CD4-positive, CD25-positive, alpha-beta regulatory T cell (primary cell): ENCODE measurements at regions not wholly inside any gene's neighbourhood (a gene's known extent, or its start where the extent isn't known, plus 50 kb on each side); places are given as distances from the start of the nearest gene placed in this dataset.

ENCODE experiments used
- ATAC-seq, 2 donors: fragments of 150-1000 bp; cut with Tn5 transposase; one replicate each; pipeline ENCODE4 v1.10.0; 2021; ENCODE audit warnings: low read depth in 2 of 2, moderate number of reproducible peaks in 2 of 2, moderate library complexity in 1 of 2
- DNase-seq, 3 donors: peaks; one replicate each; pipeline versions ENCODE4 v3.0.0 to v3.0.0-alpha.2; 2012 to 2022; ENCODE audit warnings: mixed read lengths in 1 of 3
- H3K27ac ChIP-seq: one replicate; pipeline ENCODE4 v1.7.0; 2013; ENCODE audit warnings: mild to moderate bottlenecking, low read length; ENCODE audit not compliant: insufficient read depth, poor library complexity, severe bottlenecking
- H3K27me3 ChIP-seq: one replicate; pipeline ENCODE4 v1.7.0; 2013; ENCODE audit warnings: low read length; ENCODE audit not compliant: control insufficient read depth, insufficient read depth
- H3K36me3 ChIP-seq: one replicate; pipeline ENCODE4 v1.7.0; 2013; ENCODE audit warnings: mild to moderate bottlenecking, low read length, moderate library complexity; ENCODE audit not compliant: control insufficient read depth, insufficient read depth
- H3K4me1 ChIP-seq: 2 replicates; pipeline ENCODE4 v1.7.0; 2013; ENCODE audit warnings: mild to moderate bottlenecking, low read length; ENCODE audit not compliant: insufficient read depth, control insufficient read depth, poor library complexity, severe bottlenecking
- H3K4me3 ChIP-seq: one replicate; pipeline ENCODE4 v1.7.0; 2013; ENCODE audit warnings: low read depth, mild to moderate bottlenecking, low read length, moderate library complexity
- H3K9me3 ChIP-seq, 2 experiments: 1 replicate in 1 of 2; 2 replicates in 1 of 2; pipeline ENCODE4 v1.7.0; 2013; ENCODE audit warnings: low read length in 2 of 2, mild to moderate bottlenecking in 1 of 2, moderate library complexity in 1 of 2; ENCODE audit not compliant: control insufficient read depth in 2 of 2
- H3K27ac Mint-ChIP-seq, 3 donors: one replicate each; pipeline ENCODE4 v1.8.0; 2020 to 2022; ENCODE audit warnings: mild to moderate bottlenecking in 3 of 3, mixed read lengths in 3 of 3, moderate library complexity in 2 of 3
- H3K27me3 Mint-ChIP-seq: one replicate; pipeline ENCODE4 v1.8.0; 2022; ENCODE audit warnings: mild to moderate bottlenecking, mixed read lengths
- H3K36me3 Mint-ChIP-seq: one replicate; pipeline ENCODE4 v1.8.0; 2020; ENCODE audit warnings: mixed read lengths
- H3K4me1 Mint-ChIP-seq, 4 donors: one replicate each; pipeline ENCODE4 v1.8.0; 2020 to 2022; ENCODE audit warnings: mixed read lengths in 4 of 4, mild to moderate bottlenecking in 1 of 4
- H3K4me3 Mint-ChIP-seq, 4 donors: one replicate each; pipeline ENCODE4 v1.8.0; 2020 to 2022; ENCODE audit warnings: mild to moderate bottlenecking in 4 of 4, mixed read lengths in 4 of 4, moderate library complexity in 3 of 4
- H3K9me3 Mint-ChIP-seq, 7 donors: one replicate each; pipeline ENCODE4 v1.8.0; 2020 to 2022; ENCODE audit warnings: mixed read lengths in 7 of 7, mild to moderate bottlenecking in 3 of 7, moderate library complexity in 2 of 7

DNA sequence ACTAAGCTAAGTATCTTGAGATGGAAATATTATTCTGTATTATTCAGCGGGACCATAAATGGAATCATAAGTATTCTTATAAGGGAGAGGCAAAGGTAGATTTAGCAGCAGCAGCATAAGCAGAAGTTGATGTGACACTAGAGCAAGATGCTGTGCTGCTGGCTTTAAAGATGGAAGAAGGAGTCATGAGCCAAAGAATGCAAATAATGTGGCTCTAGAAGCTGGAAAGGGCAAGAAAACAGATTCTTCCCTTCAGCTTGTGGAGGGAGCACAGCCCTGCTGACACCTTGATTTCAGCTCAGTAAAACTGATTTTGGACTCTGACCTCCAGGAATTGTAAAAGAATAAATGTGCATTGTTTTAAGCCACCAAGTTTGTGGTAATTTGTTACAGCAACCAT lies 144.2 kb upstream of the ANKRD28 start:
- H3K36me3 ChIP-seq: no peaks in the 10 kb centered on the region
- Mint-ChIP-seq H3K4me3 (no peak overlapping the region), H3K27me3 (no peaks in the 10 kb centered on the region), H3K36me3 (no peaks in the 10 kb centered on the region), H3K27ac (no peak overlapping the region), H3K9me3 (peaks cover 0 to 6% (median 4%) of the 10 kb centered on the region in 7 donors), H3K4me1 (peaks cover 0 to 3% (median 0%) of the 10 kb centered on the region in 4 donors)
- ATAC-seq: no peak
- no peak overlapping the region for H3K27ac ChIP-seq
- no peak overlapping the region for H3K4me3 ChIP-seq
- H3K4me1 ChIP-seq: no peaks in the 10 kb centered on the region
- peaks cover 4% of the 10 kb centered on the region for H3K27me3 ChIP-seq
- H3K9me3 ChIP-seq: no peaks in the 10 kb centered on the region
- no peak for DNase-seq

DNA sequence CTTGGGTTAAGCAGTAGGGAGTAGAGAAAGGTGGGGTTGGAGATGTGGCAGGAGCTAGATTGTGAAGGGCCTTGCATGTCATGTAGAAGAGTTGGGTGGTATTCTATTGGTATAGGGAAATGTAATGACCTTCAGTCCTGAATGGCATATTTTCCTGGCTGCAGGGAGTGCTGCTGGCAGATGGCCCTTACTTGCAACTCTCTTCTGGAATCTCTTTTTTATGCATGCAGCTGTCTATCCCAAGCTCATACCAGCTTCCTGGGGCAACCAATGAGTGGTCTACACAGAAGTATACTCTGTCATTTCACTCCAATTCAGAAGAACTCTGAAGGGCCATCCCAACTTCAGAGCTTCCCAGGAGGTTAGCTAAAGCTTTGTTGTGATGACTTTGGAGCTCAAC lies 144.7 kb upstream of the ANKRD28 start:
- H3K4me1 ChIP-seq: no peaks in the 10 kb centered on the region
- ATAC-seq (no peak), DNase-seq (no peak)
- H3K4me3 Mint-ChIP-seq: no peak overlapping the region
- H3K36me3 ChIP-seq: no peaks in the 10 kb centered on the region
- H3K4me1 Mint-ChIP-seq: peaks cover 0 to 3% (median 0%) of the 10 kb centered on the region in 4 donors
- peaks cover 4% of the 10 kb centered on the region for H3K27me3 ChIP-seq
- no peak overlapping the region for H3K27ac Mint-ChIP-seq
- H3K27me3 Mint-ChIP-seq: no peaks in the 10 kb centered on the region
- H3K9me3 ChIP-seq: no peaks in the 10 kb centered on the region
- H3K4me3 ChIP-seq: no peak overlapping the region
- no peaks in the 10 kb centered on the region for H3K36me3 Mint-ChIP-seq
- no peak overlapping the region for H3K27ac ChIP-seq
- H3K9me3 Mint-ChIP-seq: peaks cover 0 to 6% (median 4%) of the 10 kb centered on the region in 7 donors

DNA sequence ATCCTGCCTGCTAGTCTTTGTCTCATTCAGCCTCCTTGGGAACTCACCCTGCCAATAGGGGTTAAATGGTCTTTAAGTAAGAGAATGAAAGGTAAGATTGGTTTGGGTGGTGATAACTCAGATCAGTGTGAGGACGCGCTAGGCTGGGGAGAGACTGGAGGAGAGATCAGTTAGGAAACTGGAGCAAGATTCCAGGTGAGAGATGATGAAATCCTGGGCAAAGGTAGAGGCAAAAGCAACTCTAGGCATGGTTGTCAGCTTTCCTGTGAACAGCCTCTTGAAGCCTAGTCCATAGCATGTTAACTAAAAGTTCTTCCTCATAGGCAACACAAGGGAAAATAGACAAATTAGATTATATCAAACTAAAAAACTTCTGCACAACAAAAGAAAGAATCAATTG lies 145.2 kb upstream of the ANKRD28 start:
- no peaks in the 10 kb centered on the region for H3K36me3 Mint-ChIP-seq
- peaks cover 0 to 3% (median 0%) of the 10 kb centered on the region in 4 donors for H3K4me1 Mint-ChIP-seq
- H3K4me1 ChIP-seq: no peaks in the 10 kb centered on the region
- ATAC-seq: no peak
- no peaks in the 10 kb centered on the region for H3K36me3 ChIP-seq
- no peak overlapping the region for H3K27ac Mint-ChIP-seq
- H3K27me3 ChIP-seq: peaks cover 4% of the 10 kb centered on the region
- no peaks in the 10 kb centered on the region for H3K9me3 ChIP-seq
- no peaks in the 10 kb centered on the region for H3K27me3 Mint-ChIP-seq
- no peak overlapping the region for H3K27ac ChIP-seq
- no peak overlapping the region for H3K4me3 Mint-ChIP-seq
- peaks cover 0 to 6% (median 4%) of the 10 kb centered on the region in 7 donors for H3K9me3 Mint-ChIP-seq
- H3K4me3 ChIP-seq: no peak overlapping the region
- no peak for DNase-seq

DNA sequence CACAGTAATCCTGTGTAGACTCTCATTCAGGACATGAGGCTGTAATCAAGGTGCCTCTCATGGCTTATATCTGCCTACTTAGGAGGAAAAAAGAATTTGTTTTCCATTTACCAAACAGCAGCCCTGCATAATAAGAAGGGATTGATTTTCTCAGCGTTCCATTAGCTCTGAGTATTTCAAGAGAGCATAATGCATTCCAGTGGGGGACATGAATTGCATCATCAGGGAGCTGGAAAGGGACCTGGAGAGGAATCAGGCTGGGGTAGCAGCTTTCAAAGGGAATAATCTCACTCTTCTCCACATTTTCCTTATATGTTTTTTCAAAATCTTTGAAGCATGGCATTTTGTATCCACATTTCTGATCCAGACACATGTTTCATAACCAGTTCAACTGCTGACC lies 150.6 kb upstream of the ANKRD28 start:
- Mint-ChIP-seq H3K27ac (peak overlapping the region in 1 of 3 donors; percentile 12), H3K9me3 (peaks cover 0 to 2% (median 0%) of the 10 kb centered on the region in 7 donors), H3K36me3 (peaks cover 4% of the 10 kb centered on the region), H3K4me3 (no peak overlapping the region), H3K4me1 (peaks cover 0 to 3% (median 0%) of the 10 kb centered on the region in 4 donors), H3K27me3 (peaks cover 5% of the 10 kb centered on the region)
- Histone ChIP-seq H3K4me3 (no peak overlapping the region), H3K27me3 (no peaks in the 10 kb centered on the region), H3K4me1 (no peaks in the 10 kb centered on the region), H3K27ac (no peak overlapping the region), H3K36me3 (no peaks in the 10 kb centered on the region), H3K9me3 (no peaks in the 10 kb centered on the region)
- DNase-seq (no peak), ATAC-seq (no peak)

DNA sequence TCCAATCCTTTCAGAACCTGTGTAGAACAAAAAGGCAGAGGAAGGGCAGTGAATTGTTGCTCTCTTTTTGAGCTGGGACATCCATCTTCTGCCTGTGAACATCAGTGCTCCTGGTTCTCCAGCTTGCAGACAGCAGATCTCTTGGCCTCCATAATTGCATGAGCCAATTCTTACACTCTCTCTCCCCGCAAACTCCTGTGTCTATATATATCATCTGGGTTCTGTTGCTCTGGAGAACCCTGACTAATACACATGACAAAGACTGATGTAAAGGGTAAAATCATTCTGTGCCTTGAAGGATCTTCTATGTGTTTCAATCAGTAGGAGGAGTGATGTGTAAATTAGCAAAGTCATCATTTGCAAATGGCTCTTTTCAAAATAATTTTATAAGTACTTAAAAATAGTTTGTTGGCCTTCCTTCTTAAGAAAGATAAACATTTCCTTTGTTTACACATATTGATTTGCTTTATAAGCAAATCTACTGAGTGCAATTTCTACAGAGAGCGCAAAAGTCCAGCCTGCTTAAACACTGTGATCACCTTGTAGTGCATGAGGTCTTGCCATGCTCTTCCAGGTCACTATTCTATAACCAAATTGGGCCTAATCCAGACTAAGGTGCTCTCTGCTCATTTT lies 154.9 kb upstream of the ANKRD28 start:
- H3K36me3 Mint-ChIP-seq: peaks cover 4% of the 10 kb centered on the region
- H3K9me3 Mint-ChIP-seq: peaks cover 0 to 2% (median 0%) of the 10 kb centered on the region in 7 donors
- peaks cover 5% of the 10 kb centered on the region for H3K27me3 Mint-ChIP-seq

DNA sequence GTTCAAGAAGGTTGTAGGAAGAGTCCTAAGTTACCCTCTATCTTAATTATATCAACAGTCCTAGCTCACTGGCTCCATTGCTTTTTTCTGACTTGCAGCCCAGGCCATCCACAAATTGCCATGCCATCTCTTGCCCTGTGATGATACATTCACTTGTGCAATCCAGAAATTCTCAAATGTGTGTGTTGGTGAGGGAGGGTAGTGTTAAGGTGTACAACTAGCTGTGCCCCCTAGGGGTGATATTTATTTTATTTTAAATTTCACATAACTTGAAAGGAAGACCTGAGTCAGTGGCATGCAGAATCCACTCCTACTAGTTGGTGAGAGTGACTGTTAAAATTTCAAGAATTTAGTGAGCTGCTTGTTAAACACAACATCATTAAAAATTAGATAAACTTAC lies 156.1 kb upstream of the ANKRD28 start:
- no peaks in the 10 kb centered on the region for H3K4me1 ChIP-seq
- no peak overlapping the region for H3K27ac ChIP-seq
- Mint-ChIP-seq H3K4me3 (no peak overlapping the region), H3K9me3 (peaks cover 0 to 2% (median 0%) of the 10 kb centered on the region in 7 donors), H3K27me3 (peaks cover 5% of the 10 kb centered on the region), H3K4me1 (no peaks in the 10 kb centered on the region), H3K27ac (no peak overlapping the region), H3K36me3 (peaks cover 4% of the 10 kb centered on the region)
- H3K9me3 ChIP-seq: no peaks in the 10 kb centered on the region
- H3K36me3 ChIP-seq: no peaks in the 10 kb centered on the region
- peak in 1 of 3 donors; percentile 37 for DNase-seq
- H3K27me3 ChIP-seq: no peaks in the 10 kb centered on the region
- ATAC-seq: no peak
- no peak overlapping the region for H3K4me3 ChIP-seq

More for the DNA sequence above, 154.9 kb upstream of the ANKRD28 start:
- DNase-seq (no peak), ATAC-seq (no peak)
- H3K4me1 Mint-ChIP-seq: no peaks in the 10 kb centered on the region
- Histone ChIP-seq H3K36me3 (no peaks in the 10 kb centered on the region), H3K27me3 (no peaks in the 10 kb centered on the region), H3K27ac (no peak overlapping the region), H3K9me3 (no peaks in the 10 kb centered on the region), H3K4me3 (no peak overlapping the region), H3K4me1 (no peaks in the 10 kb centered on the region)
- no peak overlapping the region for H3K27ac Mint-ChIP-seq
- no peak overlapping the region for H3K4me3 Mint-ChIP-seq

DNA sequence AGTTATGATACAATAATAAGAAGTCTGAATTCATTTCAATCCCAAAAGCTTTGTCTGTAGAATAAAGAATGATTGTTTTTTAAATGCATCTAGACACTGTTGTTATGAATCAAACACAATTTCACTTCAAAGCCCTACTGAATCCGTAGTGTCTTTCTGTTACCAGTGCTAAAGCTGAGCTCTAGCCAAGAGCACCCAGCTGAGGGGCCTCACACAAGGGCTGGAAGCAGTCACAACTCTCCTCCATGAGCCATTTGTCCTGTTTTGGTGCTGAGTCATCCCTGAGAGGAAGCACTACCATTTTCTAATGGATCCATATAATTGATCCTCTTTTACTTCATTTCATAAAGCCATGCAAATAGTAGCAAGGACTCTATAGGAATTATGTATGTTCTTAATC lies 158.2 kb upstream of the ANKRD28 start:
- no peaks in the 10 kb centered on the region for H3K27me3 ChIP-seq
- no peak overlapping the region for H3K4me3 ChIP-seq
- no peaks in the 10 kb centered on the region for H3K36me3 ChIP-seq
- no peaks in the 10 kb centered on the region for H3K4me1 ChIP-seq
- peaks cover 5% of the 10 kb centered on the region for H3K27me3 Mint-ChIP-seq
- H3K4me3 Mint-ChIP-seq: no peak overlapping the region
- H3K9me3 Mint-ChIP-seq: peaks cover 0 to 2% (median 0%) of the 10 kb centered on the region in 7 donors
- no peak overlapping the region for H3K27ac Mint-ChIP-seq
- ATAC-seq (no peak), DNase-seq (no peak)
- H3K27ac ChIP-seq: no peak overlapping the region
- H3K4me1 Mint-ChIP-seq: no peaks in the 10 kb centered on the region
- no peaks in the 10 kb centered on the region for H3K9me3 ChIP-seq
- no peaks in the 10 kb centered on the region for H3K36me3 Mint-ChIP-seq

DNA sequence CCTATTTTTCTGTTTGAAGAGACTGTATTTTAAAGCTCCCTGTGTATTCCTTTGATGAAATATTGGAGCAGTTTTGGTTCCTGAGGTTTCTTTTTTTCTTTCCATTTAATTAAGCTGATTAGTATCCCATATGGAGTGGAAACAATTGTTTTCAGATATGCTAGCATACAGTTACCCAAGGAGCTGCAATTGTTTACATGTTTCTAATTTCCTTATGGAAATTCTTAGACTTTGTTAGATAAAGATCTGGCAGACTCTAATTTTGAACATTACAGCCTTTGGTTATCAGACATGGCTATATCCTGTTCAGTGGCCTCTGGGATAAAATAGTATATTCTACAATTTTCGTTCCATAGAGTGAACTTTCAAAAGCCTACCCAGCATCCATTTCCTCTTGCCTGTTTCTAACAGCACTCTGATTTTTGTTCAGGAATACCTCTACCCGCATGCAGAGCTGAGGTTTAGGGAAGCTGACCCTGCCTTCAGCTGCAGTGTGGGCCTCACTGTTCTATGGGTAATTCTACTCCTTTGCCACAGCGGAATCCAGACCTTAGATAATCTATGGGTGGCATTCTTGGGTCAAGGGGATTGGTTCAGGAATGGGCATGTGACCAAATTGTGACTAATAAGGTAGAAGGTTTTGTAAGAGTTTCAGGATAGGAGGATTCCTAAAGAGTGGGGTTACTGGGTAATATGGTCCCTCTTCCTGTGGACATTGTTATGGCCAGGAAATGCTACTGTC lies 161.1 kb upstream of the ANKRD28 start:
- no peak overlapping the region for H3K27ac ChIP-seq
- DNase-seq: no peak
- H3K36me3 ChIP-seq: no peaks in the 10 kb centered on the region
- ATAC-seq: no peak
- no peaks in the 10 kb centered on the region for H3K4me1 ChIP-seq
- no peaks in the 10 kb centered on the region for H3K36me3 Mint-ChIP-seq
- no peak overlapping the region for H3K4me3 ChIP-seq
- H3K9me3 Mint-ChIP-seq: peaks cover 0 to 2% (median 0%) of the 10 kb centered on the region in 7 donors
- H3K4me3 Mint-ChIP-seq: no peak overlapping the region
- H3K9me3 ChIP-seq: no peaks in the 10 kb centered on the region
- peaks cover 5% of the 10 kb centered on the region for H3K27me3 Mint-ChIP-seq
- no peak overlapping the region for H3K27ac Mint-ChIP-seq
- H3K4me1 Mint-ChIP-seq: no peaks in the 10 kb centered on the region
- no peaks in the 10 kb centered on the region for H3K27me3 ChIP-seq
